Erythroblast (primary cell): ENCODE measurements at regions not wholly inside any gene's neighbourhood (a gene's known extent, or its start where the extent isn't known, plus 50 kb on each side); places are given as distances from the start of the nearest gene placed in this dataset.

Experiments
- GATA1 ChIP-seq: IDR thresholded peaks from 2 replicates; pipeline ENCODE4 v1.6.1; 2011; ENCODE audit warnings: low read depth, mild to moderate bottlenecking, control low read depth, low read length, moderate library complexity
- POLR2A ChIP-seq: IDR thresholded peaks from 2 replicates; pipeline ENCODE4 v1.6.1; 2011; ENCODE audit warnings: mild to moderate bottlenecking, low read length

GRCh38 chr21:23471877-23472276 lies 2135.4 kb downstream of the MRPL39 start:
- TF ChIP-seq POLR2A (no peak), GATA1 (no peak)
